ENCODE measurements at regions not wholly inside any gene's neighbourhood (a gene's known extent, or its start where the extent isn't known, plus 50 kb on each side); places are given as distances from the start of the nearest gene placed in this dataset.
"Not testable (repeated sequence)": the region's sequence is repeated elsewhere in the genome, so short reads cannot be mapped to it uniquely, and the experiment has no call there.

- intact Hi-C loops (cut with DNase I): loop anchor here (5.0 kb wide), 1 partner anchor 103 kb away; no protein-coding TSS in a partner anchor
- ATAC-seq (ENCODE audit: poor library complexity): no peak
- no peak for DNase-seq
These were observed 93.5 kb upstream of the PODXL start for GRCh38 chr7:131649879-131650278.

DNA sequence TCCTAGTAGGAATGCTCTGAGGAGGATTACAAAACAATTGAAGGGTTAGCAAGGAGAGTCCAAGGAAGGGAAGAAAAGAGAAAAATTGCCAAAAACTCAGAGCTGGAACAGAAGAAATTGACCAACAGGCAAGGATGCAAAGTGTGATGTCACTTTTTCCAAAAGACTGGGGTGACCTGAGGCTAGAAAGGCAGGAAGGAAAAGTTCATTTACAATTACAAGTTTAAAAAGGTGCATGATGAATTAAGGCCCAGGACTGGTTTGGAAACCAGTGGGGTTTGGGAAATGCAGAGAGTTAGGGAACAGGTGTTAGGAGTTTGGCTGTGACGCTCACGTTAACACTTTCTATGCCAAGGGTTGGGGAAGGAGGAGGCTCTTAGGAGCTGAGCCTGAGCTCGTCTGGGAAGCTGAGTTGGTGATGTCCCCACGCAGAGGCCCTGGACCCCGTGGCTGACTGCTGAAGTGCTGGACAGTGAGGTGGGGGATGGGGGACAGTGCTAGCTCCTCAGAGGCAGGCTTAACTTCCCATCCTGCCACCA lies 92.6 kb upstream of the PODXL start:
- no peak for DNase-seq
- peak; percentile 44 for ATAC-seq (ENCODE audit: poor library complexity)
- intact Hi-C loops (cut with DNase I): no loop called here

GRCh38 chr7:131648491-131648890 lies 92.1 kb upstream of the PODXL start:
- DNase-seq: no peak
- intact Hi-C loops (cut with DNase I): no loop called here
- ATAC-seq (ENCODE audit: poor library complexity): no peak

DNA sequence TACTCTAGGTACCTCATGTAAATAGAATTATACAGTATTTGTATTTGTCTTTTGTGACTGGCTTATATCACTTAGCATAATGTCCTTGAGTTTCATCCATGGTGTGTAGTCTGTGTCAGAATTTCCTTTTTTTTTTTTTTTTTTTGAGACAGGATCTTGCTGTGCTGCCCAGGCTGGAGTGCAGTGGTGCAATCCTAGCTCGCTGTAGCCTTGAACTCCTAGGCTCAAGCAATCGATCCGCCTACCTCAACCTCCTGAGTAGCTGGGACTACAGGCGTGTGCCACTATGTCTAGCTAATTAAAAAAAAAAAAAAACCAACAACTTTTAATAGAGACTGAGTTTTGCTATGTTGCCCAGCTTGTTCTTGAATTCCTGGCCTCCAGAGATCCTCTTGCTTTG lies 89.8 kb upstream of the PODXL start:
- intact Hi-C loops (cut with DNase I): no loop called here
- no peak for ATAC-seq (ENCODE audit: poor library complexity)

GRCh38 chr7:131642429-131642828 lies 86.0 kb upstream of the PODXL start:
- intact Hi-C loops (cut with DNase I): no loop called here
- ATAC-seq (ENCODE audit: poor library complexity): no peak

More for the DNA sequence above, 89.8 kb upstream of the PODXL start:
- DNase-seq: no peak

GRCh38 chr7:131640686-131641085 lies 84.3 kb upstream of the PODXL start:
- intact Hi-C loops (cut with DNase I): no loop called here
- ATAC-seq (ENCODE audit: poor library complexity) (no peak), DNase-seq (no peak)

More at GRCh38 chr7:131642429-131642828, 86.0 kb upstream of the PODXL start:
- no peak for DNase-seq

DNA sequence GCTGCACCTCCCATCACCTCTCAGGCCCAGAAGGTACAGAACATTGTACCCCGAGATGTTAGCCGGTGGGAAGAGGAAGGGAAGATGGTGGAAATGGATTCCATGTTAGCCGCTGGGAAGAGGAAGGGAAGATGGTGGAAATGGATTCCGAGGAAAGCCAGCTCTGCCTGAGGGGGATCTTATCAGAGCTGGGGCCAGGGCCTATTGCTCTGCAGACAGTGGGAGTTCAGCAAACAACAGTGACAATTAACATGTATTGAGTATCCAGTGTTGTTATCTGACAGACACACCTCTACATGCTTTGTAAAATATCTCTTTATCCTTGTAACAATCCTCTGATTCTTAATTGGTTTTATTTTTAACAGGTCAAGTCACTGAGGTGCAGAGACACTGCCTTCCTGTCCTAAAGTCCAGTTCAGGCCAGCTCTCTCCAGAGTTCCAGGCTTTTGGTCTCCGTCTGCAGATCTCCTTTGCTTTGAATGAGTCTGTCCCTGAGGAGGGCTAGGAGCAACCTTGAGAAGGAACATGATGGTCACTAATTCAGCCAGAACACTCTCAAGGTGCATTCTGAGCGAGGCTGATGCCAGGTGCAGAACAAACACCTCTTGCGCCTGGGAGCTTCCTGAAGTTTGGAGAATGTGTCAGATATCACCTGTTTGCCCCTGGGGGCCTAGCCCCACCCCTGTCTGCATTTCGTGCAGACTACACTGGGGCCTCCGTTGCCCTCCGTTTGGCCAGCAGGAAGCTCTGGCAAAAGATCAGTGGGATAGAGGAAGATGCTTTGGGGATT lies 82.4 kb upstream of the PODXL start:
- intact Hi-C loops (cut with DNase I): no loop called here
- no peak for ATAC-seq (ENCODE audit: poor library complexity)
- no peak for DNase-seq

- intact Hi-C loops (cut with DNase I): no loop called here
- no peak for DNase-seq
- no peak for ATAC-seq (ENCODE audit: poor library complexity)
These were observed 81.4 kb upstream of the PODXL start for GRCh38 chr7:131637859-131638258.

GRCh38 chr7:131636092-131636491 lies 79.7 kb upstream of the PODXL start:
- DNase-seq: peak; percentile 70
- intact Hi-C loops (cut with DNase I): no loop called here
- ATAC-seq (ENCODE audit: poor library complexity): peak; percentile 66

GRCh38 chr7:131634197-131634596 lies 77.8 kb upstream of the PODXL start:
- DNase-seq; ATAC-seq (ENCODE audit: poor library complexity); intact Hi-C loops (cut with DNase I): not testable (repeated sequence)

- ATAC-seq (ENCODE audit: poor library complexity): peak; percentile 16
- intact Hi-C loops (cut with DNase I): no loop called here
- no peak for DNase-seq
These were observed 77.0 kb upstream of the PODXL start for GRCh38 chr7:131633342-131633843.

DNA sequence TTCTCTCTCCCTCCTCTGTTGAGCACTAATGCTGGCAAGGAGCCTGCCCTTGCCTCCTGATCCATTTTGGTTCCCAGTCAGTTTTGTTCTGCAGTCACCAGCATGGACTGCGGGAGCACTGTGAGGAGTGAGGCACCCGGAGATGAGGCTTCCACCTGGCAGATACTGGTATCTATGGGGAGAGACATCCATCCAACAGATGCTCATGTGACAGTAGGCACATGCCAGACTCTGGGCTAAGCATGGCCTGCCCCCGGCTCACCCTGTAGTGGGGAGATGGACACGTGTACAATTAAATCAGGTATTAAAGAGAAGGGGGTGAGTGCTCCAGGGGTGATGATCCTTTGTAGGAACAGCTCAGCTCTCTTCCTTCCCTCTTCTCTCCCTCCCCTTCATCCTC lies 74.0 kb upstream of the PODXL start:
- intact Hi-C loops (cut with DNase I): no loop called here
- no peak for ATAC-seq (ENCODE audit: poor library complexity)
- no peak for DNase-seq

DNA sequence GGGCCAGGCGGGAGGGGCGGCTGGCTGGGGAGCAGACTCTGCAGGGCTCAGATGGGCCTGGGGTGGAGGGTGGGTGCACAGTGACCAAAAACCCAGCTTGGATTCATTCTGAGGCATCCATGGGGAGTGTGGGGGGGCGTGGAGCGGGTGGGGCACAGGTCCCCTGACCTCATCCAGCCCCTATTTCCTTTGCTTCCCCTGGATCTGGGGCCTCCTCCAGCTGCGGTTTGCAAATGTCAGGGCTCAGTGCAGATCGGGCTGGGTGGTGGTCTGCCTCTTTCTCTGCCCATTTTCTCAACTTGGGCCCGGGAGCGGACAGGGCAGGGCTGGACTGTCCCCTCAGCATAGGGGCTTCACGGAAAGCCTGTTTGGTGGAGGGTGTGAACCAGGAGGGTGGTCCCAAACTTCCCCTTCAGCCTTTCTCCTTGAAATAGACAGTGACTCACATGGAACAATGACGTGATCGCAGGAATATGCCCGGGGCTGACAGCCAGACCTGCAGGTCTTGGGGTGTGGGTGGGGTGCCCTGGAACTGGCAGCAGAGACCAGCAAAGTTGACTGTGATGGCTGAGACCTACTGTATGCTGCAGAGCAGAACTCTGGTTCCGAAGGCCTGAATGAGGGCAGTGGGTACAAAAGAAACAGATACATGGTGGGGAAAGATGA lies 72.9 kb upstream of the PODXL start:
- no peak for DNase-seq
- intact Hi-C loops (cut with DNase I): no loop called here
- peak; percentile 14 for ATAC-seq (ENCODE audit: poor library complexity)

DNA sequence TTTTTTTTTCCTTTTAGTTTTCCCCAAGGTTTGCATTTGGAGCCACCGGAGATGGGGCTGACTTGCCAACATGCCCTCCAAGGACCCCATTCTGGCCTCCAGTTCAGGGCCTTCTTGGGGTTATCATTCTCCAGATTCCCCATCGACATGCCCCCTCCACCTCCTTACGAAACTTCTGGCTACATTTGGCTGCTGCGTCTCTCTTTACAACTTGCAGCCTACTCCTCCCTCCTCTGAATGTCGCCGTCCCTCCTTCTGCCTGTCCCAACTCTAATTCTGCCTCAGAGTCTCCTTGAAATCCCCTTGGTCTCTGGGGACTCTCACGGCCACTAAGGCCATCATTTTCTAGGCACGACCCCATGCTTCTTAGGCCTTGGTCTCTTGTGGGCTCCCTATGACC lies 72.2 kb upstream of the PODXL start:
- intact Hi-C loops (cut with DNase I): no loop called here
- ATAC-seq (ENCODE audit: poor library complexity) (peak; percentile 72), DNase-seq (no peak)

GRCh38 chr7:131627735-131628190 lies 71.3 kb upstream of the PODXL start:
- intact Hi-C loops (cut with DNase I): no loop called here
- DNase-seq (no peak), ATAC-seq (ENCODE audit: poor library complexity) (no peak)

DNA sequence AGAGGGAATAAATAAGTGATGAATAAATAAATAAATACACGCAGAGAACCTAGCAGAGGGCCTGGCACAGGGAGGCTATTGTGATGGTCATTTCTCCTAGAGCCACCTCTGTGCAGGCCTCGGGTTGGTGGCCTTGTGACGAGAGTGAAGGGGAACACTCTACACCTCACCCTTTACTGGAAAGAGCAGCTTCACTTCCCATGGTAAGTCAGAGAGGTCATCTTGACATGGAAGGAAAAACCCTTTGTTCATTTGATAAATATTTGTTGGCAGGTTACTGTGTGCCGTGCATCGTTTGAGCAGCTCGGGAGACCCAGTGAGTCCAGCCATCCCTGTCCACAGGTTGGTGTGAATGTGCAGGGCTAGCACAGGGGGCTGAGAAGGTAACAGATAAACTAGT lies 70.2 kb upstream of the PODXL start:
- ATAC-seq (ENCODE audit: poor library complexity) (no peak), DNase-seq (no peak)
- intact Hi-C loops (cut with DNase I): no loop called here

- intact Hi-C loops (cut with DNase I): no loop called here
- peak; percentile 68 for DNase-seq
- no peak for ATAC-seq (ENCODE audit: poor library complexity)
These were observed 69.5 kb upstream of the PODXL start for GRCh38 chr7:131625817-131626372.

- intact Hi-C loops (cut with DNase I); DNase-seq; ATAC-seq (ENCODE audit: poor library complexity): not testable (repeated sequence)
These were observed 68.9 kb upstream of the PODXL start for GRCh38 chr7:131625345-131625744.

DNA sequence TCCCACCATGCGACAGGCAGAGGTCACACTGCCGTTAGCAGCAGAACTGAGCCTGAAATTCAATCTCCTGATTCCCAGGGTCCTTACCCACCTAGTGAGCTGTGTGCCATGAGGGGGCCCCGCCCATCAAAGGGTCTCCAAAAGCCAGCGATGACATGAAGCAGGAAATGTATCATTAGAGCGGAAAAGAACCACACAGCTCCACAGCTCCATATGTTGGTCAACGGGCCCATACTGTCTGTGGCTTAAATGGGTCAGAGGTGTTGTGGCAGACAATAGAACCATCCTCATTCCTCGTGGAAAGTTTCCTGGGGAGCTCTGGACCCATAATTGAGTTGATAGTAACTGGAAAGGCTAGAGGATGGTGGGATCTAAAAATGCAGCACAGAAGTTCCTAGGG lies 68.1 kb upstream of the PODXL start:
- intact Hi-C loops (cut with DNase I): no loop called here
- no peak for ATAC-seq (ENCODE audit: poor library complexity)

More for the DNA sequence above, 68.1 kb upstream of the PODXL start:
- DNase-seq: no peak

All from Right ventricle myocardium superior (tissue), 1 donor.